ENCODE measurements at regions not wholly inside any gene's neighbourhood (a gene's known extent, or its start where the extent isn't known, plus 50 kb on each side); places are given as distances from the start of the nearest gene placed in this dataset.

GRCh38 chr22:49439373-49439772 is 388.3 kb downstream of the BRD1 start:
- TF ChIP-seq POLR2AphosphoS5 (IDR thresholded peaks at IDR 0.05; ENCODE audit: low read depth, low read length): no peak
- TF ChIP-seq POLR2A (IDR thresholded peaks at IDR 0.05; ENCODE audit: low read depth, low read length): no peak
- no peak for TF ChIP-seq TAF1 (IDR thresholded peaks at IDR 0.05; ENCODE audit: low read depth, low read length)

All from GM12891 (cell line).